Inflammatory macrophage treated with lipopolysaccharide for 1 hour (primary cell): ENCODE measurements at regions not wholly inside any gene's neighbourhood (a gene's known extent, or its start where the extent isn't known, plus 50 kb on each side); places are given as distances from the start of the nearest gene placed in this dataset.
A peak's percentile ranks its signal among the peaks of the same experiment; 100 is the strongest.
"Not testable (repeated sequence)": the region's sequence is repeated elsewhere in the genome, so short reads cannot be mapped to it uniquely, and the experiment has no call there.

Source experiments
- DNase-seq, 2 donors: peaks; one replicate each; pipeline ENCODE4 v3.0.0-alpha.2; 2020 to 2022

- no peak for DNase-seq
These were observed 132.2 kb upstream of the FUNDC1 start for GRCh38 chrX:44674906-44675305.

- DNase-seq: no peak
These were observed 127.0 kb upstream of the FUNDC1 start for GRCh38 chrX:44669626-44670025.

GRCh38 chrX:44667771-44668170 lies 125.1 kb upstream of the FUNDC1 start:
- no peak for DNase-seq

GRCh38 chrX:44657718-44658246 lies 115.1 kb upstream of the FUNDC1 start:
- DNase-seq: not testable (repeated sequence)

- DNase-seq: no peak
These were observed 108.7 kb upstream of the FUNDC1 start for GRCh38 chrX:44651358-44651757.

- no peak for DNase-seq
These were observed 101.1 kb upstream of the FUNDC1 start for GRCh38 chrX:44643723-44644122.

GRCh38 chrX:44637282-44637681 lies 94.6 kb upstream of the FUNDC1 start:
- no peak for DNase-seq

GRCh38 chrX:44621078-44621477 lies 78.4 kb upstream of the FUNDC1 start:
- DNase-seq: peak; percentile 41 to 50

- no peak for DNase-seq
These were observed 76.4 kb upstream of the FUNDC1 start for GRCh38 chrX:44619039-44619438.

GRCh38 chrX:44596277-44596676 lies 53.6 kb upstream of the FUNDC1 start:
- peak; percentile 9 to 45 for DNase-seq
